ENCODE measurements at regions not wholly inside any gene's neighbourhood (a gene's known extent, or its start where the extent isn't known, plus 50 kb on each side); places are given as distances from the start of the nearest gene placed in this dataset.

GRCh38 chr18:43710135-43710534 is 432.8 kb upstream of the SYT4 start:
- Histone ChIP-seq H3K4me1 (ENCODE audit: control insufficient read depth in 2 of 2, insufficient read depth in 2 of 2, low read length in 1 of 2) (no peaks in the 10 kb centered on the region), H3K4me3 (ENCODE audit: low read depth in 1 of 2, low read length in 2 of 2) (no peak overlapping the region), H3K27ac (ENCODE audit: low read depth in 2 of 2, low read length in 1 of 2) (no peak overlapping the region), H3K9me3 (ENCODE audit: control insufficient read depth in 2 of 2, insufficient read depth in 1 of 2, low read depth in 1 of 2, low read length in 1 of 2) (no peaks in the 10 kb centered on the region), H3K27me3 (ENCODE audit: control insufficient read depth in 1 of 2, insufficient read depth in 2 of 2, low read length in 2 of 2) (no peaks in the 10 kb centered on the region), H3K36me3 (ENCODE audit: control insufficient read depth in 2 of 2, insufficient read depth in 2 of 2, low read length in 1 of 2) (no peaks in the 10 kb centered on the region)
- WGBS, 2 donors: 66 to 73% methylated on average over 4 of the region's 4 CpGs

- H3K4me1 ChIP-seq (ENCODE audit: control insufficient read depth in 2 of 2, insufficient read depth in 2 of 2, low read length in 1 of 2): no peaks in the 10 kb centered on the region
- H3K27ac ChIP-seq (ENCODE audit: low read depth in 2 of 2, low read length in 1 of 2): no peak overlapping the region
- no peaks in the 10 kb centered on the region for H3K9me3 ChIP-seq (ENCODE audit: control insufficient read depth in 2 of 2, insufficient read depth in 1 of 2, low read depth in 1 of 2, low read length in 1 of 2)
- 89% methylated on average over 3 of the region's 3 CpGs for WGBS, 2 donors
- H3K27me3 ChIP-seq (ENCODE audit: control insufficient read depth in 1 of 2, insufficient read depth in 2 of 2, low read length in 2 of 2): no peaks in the 10 kb centered on the region
- H3K36me3 ChIP-seq (ENCODE audit: control insufficient read depth in 2 of 2, insufficient read depth in 2 of 2, low read length in 1 of 2): no peaks in the 10 kb centered on the region
- no peak overlapping the region for H3K4me3 ChIP-seq (ENCODE audit: low read depth in 1 of 2, low read length in 2 of 2)
These were observed 437.2 kb upstream of the SYT4 start for GRCh38 chr18:43714343-43715010.

- Histone ChIP-seq H3K27me3 (ENCODE audit: control insufficient read depth in 1 of 2, insufficient read depth in 2 of 2, low read length in 2 of 2) (no peaks in the 10 kb centered on the region), H3K9me3 (ENCODE audit: control insufficient read depth in 2 of 2, insufficient read depth in 1 of 2, low read depth in 1 of 2, low read length in 1 of 2) (no peaks in the 10 kb centered on the region), H3K4me3 (ENCODE audit: low read depth in 1 of 2, low read length in 2 of 2) (no peak overlapping the region), H3K36me3 (ENCODE audit: control insufficient read depth in 2 of 2, insufficient read depth in 2 of 2, low read length in 1 of 2) (no peaks in the 10 kb centered on the region), H3K27ac (ENCODE audit: low read depth in 2 of 2, low read length in 1 of 2) (no peak overlapping the region), H3K4me1 (ENCODE audit: control insufficient read depth in 2 of 2, insufficient read depth in 2 of 2, low read length in 1 of 2) (no peaks in the 10 kb centered on the region)
- 38 to 50% methylated on average over 1 of the region's 1 CpG for WGBS, 2 donors
These were observed 442.0 kb upstream of the SYT4 start for GRCh38 chr18:43719267-43719795.

GRCh38 chr18:43720041-43720440 is 442.8 kb upstream of the SYT4 start:
- H3K4me1 ChIP-seq (ENCODE audit: control insufficient read depth in 2 of 2, insufficient read depth in 2 of 2, low read length in 1 of 2): no peaks in the 10 kb centered on the region
- no peaks in the 10 kb centered on the region for H3K9me3 ChIP-seq (ENCODE audit: control insufficient read depth in 2 of 2, insufficient read depth in 1 of 2, low read depth in 1 of 2, low read length in 1 of 2)
- no peak overlapping the region for H3K4me3 ChIP-seq (ENCODE audit: low read depth in 1 of 2, low read length in 2 of 2)
- no peaks in the 10 kb centered on the region for H3K36me3 ChIP-seq (ENCODE audit: control insufficient read depth in 2 of 2, insufficient read depth in 2 of 2, low read length in 1 of 2)
- WGBS, 2 donors: 76 to 80% methylated on average over 2 of the region's 2 CpGs
- H3K27ac ChIP-seq (ENCODE audit: low read depth in 2 of 2, low read length in 1 of 2): no peak overlapping the region
- H3K27me3 ChIP-seq (ENCODE audit: control insufficient read depth in 1 of 2, insufficient read depth in 2 of 2, low read length in 2 of 2): no peaks in the 10 kb centered on the region

GRCh38 chr18:43735570-43735969 is 458.3 kb upstream of the SYT4 start:
- no peak overlapping the region for H3K27ac ChIP-seq (ENCODE audit: low read depth in 2 of 2, low read length in 1 of 2)
- 74% methylated on average over 2 of the region's 2 CpGs for WGBS, 2 donors
- no peak overlapping the region for H3K4me3 ChIP-seq (ENCODE audit: low read depth in 1 of 2, low read length in 2 of 2)
- no peaks in the 10 kb centered on the region for H3K27me3 ChIP-seq (ENCODE audit: control insufficient read depth in 1 of 2, insufficient read depth in 2 of 2, low read length in 2 of 2)
- no peaks in the 10 kb centered on the region for H3K9me3 ChIP-seq (ENCODE audit: control insufficient read depth in 2 of 2, insufficient read depth in 1 of 2, low read depth in 1 of 2, low read length in 1 of 2)
- H3K4me1 ChIP-seq (ENCODE audit: control insufficient read depth in 2 of 2, insufficient read depth in 2 of 2, low read length in 1 of 2): no peaks in the 10 kb centered on the region
- H3K36me3 ChIP-seq (ENCODE audit: control insufficient read depth in 2 of 2, insufficient read depth in 2 of 2, low read length in 1 of 2): no peaks in the 10 kb centered on the region

- no peak overlapping the region for H3K4me3 ChIP-seq (ENCODE audit: low read depth in 1 of 2, low read length in 2 of 2)
- H3K9me3 ChIP-seq (ENCODE audit: control insufficient read depth in 2 of 2, insufficient read depth in 1 of 2, low read depth in 1 of 2, low read length in 1 of 2): no peaks in the 10 kb centered on the region
- H3K27me3 ChIP-seq (ENCODE audit: control insufficient read depth in 1 of 2, insufficient read depth in 2 of 2, low read length in 2 of 2): no peaks in the 10 kb centered on the region
- WGBS, 2 donors: 75 to 81% methylated on average over 2 of the region's 2 CpGs
- no peak overlapping the region for H3K27ac ChIP-seq (ENCODE audit: low read depth in 2 of 2, low read length in 1 of 2)
- no peaks in the 10 kb centered on the region for H3K36me3 ChIP-seq (ENCODE audit: control insufficient read depth in 2 of 2, insufficient read depth in 2 of 2, low read length in 1 of 2)
- H3K4me1 ChIP-seq (ENCODE audit: control insufficient read depth in 2 of 2, insufficient read depth in 2 of 2, low read length in 1 of 2): no peaks in the 10 kb centered on the region
These were observed 467.9 kb upstream of the SYT4 start for GRCh38 chr18:43744960-43745745.

GRCh38 chr18:43751203-43751602 is 473.9 kb upstream of the SYT4 start:
- H3K4me3 ChIP-seq (ENCODE audit: low read depth in 1 of 2, low read length in 2 of 2): no peak overlapping the region
- no peaks in the 10 kb centered on the region for H3K36me3 ChIP-seq (ENCODE audit: control insufficient read depth in 2 of 2, insufficient read depth in 2 of 2, low read length in 1 of 2)
- no peaks in the 10 kb centered on the region for H3K9me3 ChIP-seq (ENCODE audit: control insufficient read depth in 2 of 2, insufficient read depth in 1 of 2, low read depth in 1 of 2, low read length in 1 of 2)
- H3K4me1 ChIP-seq (ENCODE audit: control insufficient read depth in 2 of 2, insufficient read depth in 2 of 2, low read length in 1 of 2): no peaks in the 10 kb centered on the region
- no peaks in the 10 kb centered on the region for H3K27me3 ChIP-seq (ENCODE audit: control insufficient read depth in 1 of 2, insufficient read depth in 2 of 2, low read length in 2 of 2)
- no peak overlapping the region for H3K27ac ChIP-seq (ENCODE audit: low read depth in 2 of 2, low read length in 1 of 2)

- Histone ChIP-seq H3K4me1 (ENCODE audit: control insufficient read depth in 2 of 2, insufficient read depth in 2 of 2, low read length in 1 of 2) (no peaks in the 10 kb centered on the region), H3K9me3 (ENCODE audit: control insufficient read depth in 2 of 2, insufficient read depth in 1 of 2, low read depth in 1 of 2, low read length in 1 of 2) (no peaks in the 10 kb centered on the region), H3K36me3 (ENCODE audit: control insufficient read depth in 2 of 2, insufficient read depth in 2 of 2, low read length in 1 of 2) (no peaks in the 10 kb centered on the region), H3K4me3 (ENCODE audit: low read depth in 1 of 2, low read length in 2 of 2) (no peak overlapping the region), H3K27ac (ENCODE audit: low read depth in 2 of 2, low read length in 1 of 2) (no peak overlapping the region), H3K27me3 (ENCODE audit: control insufficient read depth in 1 of 2, insufficient read depth in 2 of 2, low read length in 2 of 2) (no peaks in the 10 kb centered on the region)
- 73 to 89% methylated on average over 2 of the region's 2 CpGs for WGBS, 2 donors
These were observed 474.5 kb upstream of the SYT4 start for GRCh38 chr18:43751835-43752234.

- no peak overlapping the region for H3K4me3 ChIP-seq (ENCODE audit: low read depth in 1 of 2, low read length in 2 of 2)
- no peaks in the 10 kb centered on the region for H3K36me3 ChIP-seq (ENCODE audit: control insufficient read depth in 2 of 2, insufficient read depth in 2 of 2, low read length in 1 of 2)
- WGBS, 2 donors: 39 to 45% methylated on average over 1 of the region's 1 CpG
- H3K4me1 ChIP-seq (ENCODE audit: control insufficient read depth in 2 of 2, insufficient read depth in 2 of 2, low read length in 1 of 2): no peaks in the 10 kb centered on the region
- no peak overlapping the region for H3K27ac ChIP-seq (ENCODE audit: low read depth in 2 of 2, low read length in 1 of 2)
- no peaks in the 10 kb centered on the region for H3K9me3 ChIP-seq (ENCODE audit: control insufficient read depth in 2 of 2, insufficient read depth in 1 of 2, low read depth in 1 of 2, low read length in 1 of 2)
- no peaks in the 10 kb centered on the region for H3K27me3 ChIP-seq (ENCODE audit: control insufficient read depth in 1 of 2, insufficient read depth in 2 of 2, low read length in 2 of 2)
These were observed 480.0 kb upstream of the SYT4 start for GRCh38 chr18:43757273-43757672.

- H3K27ac ChIP-seq (ENCODE audit: low read depth in 2 of 2, low read length in 1 of 2): no peak overlapping the region
- H3K36me3 ChIP-seq (ENCODE audit: control insufficient read depth in 2 of 2, insufficient read depth in 2 of 2, low read length in 1 of 2): no peaks in the 10 kb centered on the region
- no peaks in the 10 kb centered on the region for H3K9me3 ChIP-seq (ENCODE audit: control insufficient read depth in 2 of 2, insufficient read depth in 1 of 2, low read depth in 1 of 2, low read length in 1 of 2)
- no peaks in the 10 kb centered on the region for H3K4me1 ChIP-seq (ENCODE audit: control insufficient read depth in 2 of 2, insufficient read depth in 2 of 2, low read length in 1 of 2)
- H3K27me3 ChIP-seq (ENCODE audit: control insufficient read depth in 1 of 2, insufficient read depth in 2 of 2, low read length in 2 of 2): no peaks in the 10 kb centered on the region
- H3K4me3 ChIP-seq (ENCODE audit: low read depth in 1 of 2, low read length in 2 of 2): no peak overlapping the region
These were observed 481.4 kb upstream of the SYT4 start for GRCh38 chr18:43758734-43759133.
